ENCODE measurements at regions not wholly inside any gene's neighbourhood (a gene's known extent, or its start where the extent isn't known, plus 50 kb on each side); places are given as distances from the start of the nearest gene placed in this dataset.

DNA sequence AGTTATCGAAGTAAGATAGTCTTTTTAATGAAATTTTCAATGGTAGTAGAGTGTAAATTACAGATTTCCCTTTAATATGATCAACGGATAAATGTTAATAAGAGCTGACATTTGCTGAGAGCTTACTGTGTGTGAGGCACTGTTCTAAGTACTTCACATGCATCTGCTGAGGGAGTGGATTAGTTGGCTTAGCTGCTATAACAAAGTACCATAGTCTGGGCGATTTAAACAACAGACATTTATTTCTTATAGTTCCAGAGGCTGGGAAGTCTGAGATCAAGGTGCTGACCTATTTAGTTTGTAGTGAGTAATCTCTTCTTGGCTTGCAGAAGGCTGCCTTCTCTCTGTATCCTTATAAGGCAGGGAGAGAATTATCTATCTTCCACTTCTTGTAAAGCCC, 174.3 kb downstream of the CEP135 start:
- Mint-ChIP-seq H3K4me3 (no peak overlapping the region), H3K27me3 (ENCODE audit: insufficient read depth) (peaks cover 10% of the 10 kb centered on the region), H3K9me3 (no peaks in the 10 kb centered on the region), H3K4me1 (ENCODE audit: low read depth) (no peaks in the 10 kb centered on the region), H3K27ac (no peak overlapping the region), H3K36me3 (ENCODE audit: low read depth) (no peaks in the 10 kb centered on the region)
- no peak for DNase-seq (ENCODE audit: low spot score)
- intact Hi-C loops (cut with micrococcal nuclease): no loop called here

DNA sequence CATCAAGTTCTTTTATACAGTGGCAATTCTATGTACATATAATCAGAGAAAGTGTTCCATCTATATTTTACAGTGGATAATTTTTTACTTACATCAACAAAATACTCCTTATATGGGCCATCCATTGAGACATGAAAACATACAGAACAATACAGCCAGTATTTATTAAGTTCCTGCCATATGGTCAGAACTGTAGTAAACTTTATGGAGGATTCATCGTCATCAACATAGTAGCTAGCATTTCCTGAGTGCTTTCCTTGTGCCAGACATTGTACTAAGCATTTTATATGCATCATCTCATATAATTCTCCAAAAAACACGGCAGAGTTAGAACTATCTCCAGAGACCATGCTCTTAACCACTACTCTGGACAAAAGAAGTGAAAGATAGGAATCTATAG, 170.1 kb downstream of the CEP135 start:
- intact Hi-C loops (cut with micrococcal nuclease): no loop called here
- DNase-seq (ENCODE audit: low spot score): no peak
- H3K36me3 Mint-ChIP-seq (ENCODE audit: low read depth): no peaks in the 10 kb centered on the region
- no peak overlapping the region for H3K4me3 Mint-ChIP-seq
- no peaks in the 10 kb centered on the region for H3K9me3 Mint-ChIP-seq
- no peaks in the 10 kb centered on the region for H3K4me1 Mint-ChIP-seq (ENCODE audit: low read depth)
- peaks cover 6% of the 10 kb centered on the region for H3K27me3 Mint-ChIP-seq (ENCODE audit: insufficient read depth)
- no peak overlapping the region for H3K27ac Mint-ChIP-seq

DNA sequence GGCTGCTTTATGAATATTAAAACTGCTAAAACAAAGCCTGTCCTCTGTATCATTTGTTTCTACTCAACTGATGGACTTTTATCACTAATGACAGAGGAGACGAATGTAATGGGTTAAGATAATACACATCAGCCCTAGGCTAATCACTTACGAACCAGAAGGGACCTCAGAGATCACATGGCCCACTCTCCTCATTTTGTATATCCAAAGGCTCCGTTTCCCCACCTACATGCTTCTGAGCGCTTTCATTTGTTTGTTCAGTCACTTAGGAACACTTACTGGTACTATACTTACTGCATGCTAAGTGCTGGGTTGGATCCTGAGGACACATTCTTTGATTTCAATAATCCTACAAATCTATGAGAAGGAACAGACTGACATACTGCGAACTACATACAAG, 169.3 kb downstream of the CEP135 start:
- Mint-ChIP-seq H3K9me3 (no peaks in the 10 kb centered on the region), H3K27ac (no peak overlapping the region), H3K27me3 (ENCODE audit: insufficient read depth) (peaks cover 3% of the 10 kb centered on the region), H3K4me1 (ENCODE audit: low read depth) (no peaks in the 10 kb centered on the region), H3K36me3 (ENCODE audit: low read depth) (no peaks in the 10 kb centered on the region), H3K4me3 (no peak overlapping the region)
- no peak for DNase-seq (ENCODE audit: low spot score)
- intact Hi-C loops (cut with micrococcal nuclease): no loop called here

DNA sequence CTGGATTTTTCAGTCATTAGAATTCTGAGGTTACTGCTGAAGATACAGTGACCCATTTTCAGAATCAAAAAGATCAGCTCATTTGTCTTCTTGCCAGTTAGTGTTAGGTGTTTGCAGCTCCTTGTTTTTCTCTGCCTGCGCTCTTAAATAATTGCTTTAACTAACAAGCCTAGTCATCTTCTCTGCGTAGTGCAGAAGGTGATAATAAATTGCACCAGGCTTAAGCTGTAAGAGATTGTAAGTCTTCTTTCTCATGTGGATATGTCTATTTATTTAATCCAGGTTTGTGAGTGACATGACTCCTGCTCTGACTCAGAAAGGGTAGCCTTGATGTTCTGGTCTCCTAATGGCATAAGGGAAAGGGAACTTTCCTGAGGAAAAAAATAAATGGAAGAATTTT, 167.2 kb downstream of the CEP135 start:
- H3K4me1 Mint-ChIP-seq (ENCODE audit: low read depth): peaks cover 2% of the 10 kb centered on the region
- intact Hi-C loops (cut with micrococcal nuclease): no loop called here
- no peaks in the 10 kb centered on the region for H3K36me3 Mint-ChIP-seq (ENCODE audit: low read depth)
- H3K27me3 Mint-ChIP-seq (ENCODE audit: insufficient read depth): no peaks in the 10 kb centered on the region
- no peak overlapping the region for H3K27ac Mint-ChIP-seq
- no peak for DNase-seq (ENCODE audit: low spot score)
- no peak overlapping the region for H3K4me3 Mint-ChIP-seq
- no peaks in the 10 kb centered on the region for H3K9me3 Mint-ChIP-seq

DNA sequence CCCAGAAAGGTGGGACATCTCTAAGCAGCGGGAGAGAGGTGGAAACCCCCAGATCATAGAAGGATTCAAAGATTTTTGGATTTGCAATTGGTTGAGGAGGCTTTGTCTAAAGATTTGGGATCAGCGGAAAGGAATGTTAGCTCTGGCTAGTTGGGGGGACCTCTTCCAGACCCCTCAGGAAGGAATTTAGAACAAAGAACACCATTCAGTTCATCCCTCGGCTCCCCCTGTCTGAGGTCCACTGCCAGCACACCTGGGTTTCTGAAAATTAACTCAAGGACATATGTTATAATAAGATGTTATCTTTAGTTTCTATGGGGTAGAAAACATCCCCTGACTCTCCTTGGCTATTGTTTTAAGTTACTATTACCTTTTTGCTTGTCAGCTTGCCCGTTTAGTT, 163.6 kb downstream of the CEP135 start:
- no peak for DNase-seq (ENCODE audit: low spot score)
- no peak overlapping the region for H3K27ac Mint-ChIP-seq
- no peaks in the 10 kb centered on the region for H3K9me3 Mint-ChIP-seq
- H3K4me3 Mint-ChIP-seq: no peak overlapping the region
- H3K27me3 Mint-ChIP-seq (ENCODE audit: insufficient read depth): no peaks in the 10 kb centered on the region
- peaks cover 4% of the 10 kb centered on the region for H3K4me1 Mint-ChIP-seq (ENCODE audit: low read depth)
- no peaks in the 10 kb centered on the region for H3K36me3 Mint-ChIP-seq (ENCODE audit: low read depth)
- intact Hi-C loops (cut with micrococcal nuclease): no loop called here

DNA sequence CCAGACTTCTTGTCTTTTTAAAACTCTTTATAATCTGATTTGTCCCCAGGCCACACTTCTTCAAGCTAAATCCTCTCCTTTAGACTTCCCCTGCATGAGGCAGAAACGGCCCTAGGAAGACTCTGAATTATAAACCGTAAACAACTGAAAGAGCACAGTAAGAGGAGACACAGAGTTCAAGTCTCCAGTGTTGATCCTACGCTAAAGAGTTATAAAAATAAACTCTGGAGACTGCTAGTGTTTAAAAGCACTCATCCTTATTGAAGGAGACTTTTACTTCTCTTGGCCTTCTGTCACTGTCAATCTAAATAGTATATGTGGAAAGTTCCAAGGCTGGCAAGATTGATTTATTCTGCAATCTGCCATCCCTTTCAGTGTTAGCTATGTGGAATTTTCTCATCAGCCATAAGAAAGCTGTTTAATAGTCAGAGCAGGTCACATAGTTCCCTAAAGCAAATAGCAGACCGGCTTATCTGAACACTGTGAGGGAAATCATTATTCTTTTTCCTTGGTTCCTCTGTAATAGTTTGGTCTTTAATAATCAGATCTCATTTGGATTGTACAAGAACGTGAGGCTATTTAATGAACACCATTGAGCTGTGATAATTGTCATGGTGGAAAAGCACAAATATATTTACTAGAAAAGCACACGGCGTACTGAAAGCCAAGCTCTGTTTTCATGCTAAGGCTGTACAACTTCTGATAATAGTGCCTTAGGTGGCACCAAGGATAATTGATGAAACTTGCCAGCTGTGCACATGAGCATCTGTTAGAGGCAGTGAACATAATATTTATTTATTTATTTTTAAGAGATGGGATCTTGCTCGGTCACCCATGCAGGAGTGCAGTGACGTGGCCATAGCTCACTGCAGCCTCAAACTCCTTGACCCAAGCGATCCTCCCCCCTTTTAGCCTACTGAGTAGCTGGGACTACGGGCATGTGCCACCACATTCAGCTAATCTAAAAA, 157.7 kb downstream of the CEP135 start:
- intact Hi-C loops (cut with micrococcal nuclease): no loop called here
- no peaks in the 10 kb centered on the region for H3K36me3 Mint-ChIP-seq (ENCODE audit: low read depth)
- no peaks in the 10 kb centered on the region for H3K27me3 Mint-ChIP-seq (ENCODE audit: insufficient read depth)
- H3K4me3 Mint-ChIP-seq: no peak overlapping the region
- H3K4me1 Mint-ChIP-seq (ENCODE audit: low read depth): peaks cover 4% of the 10 kb centered on the region
- no peaks in the 10 kb centered on the region for H3K9me3 Mint-ChIP-seq
- no peak overlapping the region for H3K27ac Mint-ChIP-seq
- DNase-seq (ENCODE audit: low spot score): no peak

DNA sequence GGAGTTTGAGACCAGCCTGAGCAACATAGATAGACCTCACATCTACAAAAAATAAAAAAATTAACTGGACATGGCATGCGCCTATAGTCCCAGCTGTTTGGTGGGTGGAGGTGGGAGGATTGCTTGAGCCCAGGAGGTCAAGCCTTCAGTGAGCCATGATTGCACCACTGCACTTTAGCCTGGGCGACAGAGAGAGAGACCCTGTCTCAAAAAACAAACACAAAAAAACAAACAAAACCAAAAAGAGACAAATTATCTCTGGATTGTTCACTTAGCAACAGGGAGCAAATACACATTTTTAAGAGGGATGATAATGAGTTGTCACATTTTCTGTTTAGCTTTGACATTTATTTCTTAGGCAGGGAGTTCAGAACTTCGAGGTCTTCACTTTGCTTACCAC, 155.4 kb downstream of the CEP135 start:
- Mint-ChIP-seq H3K9me3 (no peaks in the 10 kb centered on the region), H3K4me1 (ENCODE audit: low read depth) (no peaks in the 10 kb centered on the region), H3K27ac (no peak overlapping the region), H3K27me3 (ENCODE audit: insufficient read depth) (no peaks in the 10 kb centered on the region), H3K4me3 (no peak overlapping the region), H3K36me3 (ENCODE audit: low read depth) (no peaks in the 10 kb centered on the region)
- intact Hi-C loops (cut with micrococcal nuclease): no loop called here
- no peak for DNase-seq (ENCODE audit: low spot score)

DNA sequence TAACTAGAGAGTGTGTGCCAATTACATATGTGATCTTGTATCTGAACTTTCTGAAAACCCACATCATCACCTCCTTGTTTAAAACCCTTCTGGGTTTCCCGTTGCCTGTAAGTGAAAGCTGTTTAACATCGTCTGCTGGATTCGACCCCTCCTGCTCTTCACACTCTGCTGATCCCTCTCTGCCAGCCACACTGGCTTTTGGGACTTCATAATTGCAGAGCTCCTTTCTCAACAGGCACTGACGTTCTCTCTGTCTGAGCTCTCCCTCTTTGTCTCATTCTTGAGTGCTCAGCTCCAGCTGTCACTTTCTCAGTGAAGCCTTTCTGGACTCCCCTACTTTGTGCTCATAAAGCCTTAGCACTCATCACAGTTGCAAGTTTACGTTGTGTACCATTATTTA, 153.9 kb downstream of the CEP135 start:
- intact Hi-C loops (cut with micrococcal nuclease): no loop called here
- Mint-ChIP-seq H3K36me3 (ENCODE audit: low read depth) (no peaks in the 10 kb centered on the region), H3K4me1 (ENCODE audit: low read depth) (no peaks in the 10 kb centered on the region), H3K4me3 (no peak overlapping the region), H3K27ac (no peak overlapping the region), H3K9me3 (no peaks in the 10 kb centered on the region), H3K27me3 (ENCODE audit: insufficient read depth) (no peaks in the 10 kb centered on the region)
- DNase-seq (ENCODE audit: low spot score): no peak

DNA sequence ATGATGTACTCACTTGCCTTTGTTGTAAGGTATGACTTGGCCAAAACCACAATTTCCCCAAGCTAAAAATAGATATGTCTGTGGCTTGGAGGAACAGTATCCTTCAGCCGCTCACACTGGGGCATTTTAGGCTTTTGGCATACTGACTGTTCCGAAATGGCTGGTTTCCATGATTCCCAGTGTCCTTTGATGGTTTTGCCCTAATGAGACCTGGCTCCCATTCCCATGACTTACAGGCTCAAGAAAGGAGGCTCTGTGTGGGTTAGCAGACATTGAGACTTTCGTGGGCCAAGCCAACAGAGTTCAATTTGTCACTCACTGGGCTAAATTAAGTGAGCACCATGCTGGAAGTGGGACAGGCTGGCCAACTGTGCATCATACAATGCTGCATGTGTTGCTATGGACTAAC, 150.6 kb downstream of the CEP135 start:
- Mint-ChIP-seq H3K27ac (no peak overlapping the region), H3K9me3 (no peaks in the 10 kb centered on the region), H3K4me3 (no peak overlapping the region), H3K36me3 (ENCODE audit: low read depth) (no peaks in the 10 kb centered on the region), H3K27me3 (ENCODE audit: insufficient read depth) (no peaks in the 10 kb centered on the region), H3K4me1 (ENCODE audit: low read depth) (no peaks in the 10 kb centered on the region)
- DNase-seq (ENCODE audit: low spot score): no peak
- intact Hi-C loops (cut with micrococcal nuclease): no loop called here

DNA sequence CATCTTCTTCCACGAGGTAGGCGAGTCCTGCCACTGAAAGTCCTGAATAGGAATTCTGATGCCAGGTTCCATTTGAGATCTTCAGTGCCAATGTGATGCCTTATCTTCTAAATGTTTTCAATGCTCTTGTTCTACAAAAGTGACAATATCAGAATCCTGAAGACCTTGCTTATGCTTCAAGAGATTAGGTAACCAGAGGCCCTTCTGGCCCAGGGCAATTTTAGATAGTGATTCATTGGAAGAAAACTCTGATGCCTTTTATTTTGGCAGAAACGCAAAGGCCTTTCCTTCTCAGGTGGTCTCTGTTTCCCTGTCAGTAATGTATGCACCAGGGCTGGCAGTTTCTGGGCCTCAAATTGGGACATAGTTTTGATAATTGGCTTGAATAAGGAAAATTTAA, 144.8 kb downstream of the CEP135 start:
- H3K27me3 Mint-ChIP-seq (ENCODE audit: insufficient read depth): no peaks in the 10 kb centered on the region
- no peaks in the 10 kb centered on the region for H3K4me1 Mint-ChIP-seq (ENCODE audit: low read depth)
- no peaks in the 10 kb centered on the region for H3K9me3 Mint-ChIP-seq
- no peak overlapping the region for H3K4me3 Mint-ChIP-seq
- no peaks in the 10 kb centered on the region for H3K36me3 Mint-ChIP-seq (ENCODE audit: low read depth)
- no peak for DNase-seq (ENCODE audit: low spot score)
- no peak overlapping the region for H3K27ac Mint-ChIP-seq
- intact Hi-C loops (cut with micrococcal nuclease): no loop called here

DNA sequence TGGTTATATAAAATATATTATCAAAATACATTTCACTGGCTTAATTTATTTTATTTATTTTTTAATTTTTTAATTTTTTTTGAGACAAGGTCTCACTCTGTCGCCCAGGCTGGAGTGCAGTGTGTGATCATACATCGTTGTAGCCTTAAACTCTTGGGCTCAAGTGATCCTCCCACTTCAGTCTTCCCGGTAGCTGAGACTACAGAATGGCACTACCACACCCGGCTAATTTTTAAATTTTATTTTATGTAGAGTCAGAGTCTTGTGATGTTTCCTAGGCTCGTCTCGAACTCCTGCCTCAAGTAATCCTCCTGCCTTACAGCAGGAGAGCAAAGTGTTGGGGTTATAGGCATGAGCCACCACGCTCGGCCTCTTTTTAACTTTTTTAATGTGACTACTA, 143.8 kb downstream of the CEP135 start:
- no peaks in the 10 kb centered on the region for H3K4me1 Mint-ChIP-seq (ENCODE audit: low read depth)
- H3K9me3 Mint-ChIP-seq: no peaks in the 10 kb centered on the region
- no peaks in the 10 kb centered on the region for H3K36me3 Mint-ChIP-seq (ENCODE audit: low read depth)
- no peak overlapping the region for H3K27ac Mint-ChIP-seq
- H3K4me3 Mint-ChIP-seq: no peak overlapping the region
- no peak for DNase-seq (ENCODE audit: low spot score)
- intact Hi-C loops (cut with micrococcal nuclease): no loop called here
- H3K27me3 Mint-ChIP-seq (ENCODE audit: insufficient read depth): no peaks in the 10 kb centered on the region

DNA sequence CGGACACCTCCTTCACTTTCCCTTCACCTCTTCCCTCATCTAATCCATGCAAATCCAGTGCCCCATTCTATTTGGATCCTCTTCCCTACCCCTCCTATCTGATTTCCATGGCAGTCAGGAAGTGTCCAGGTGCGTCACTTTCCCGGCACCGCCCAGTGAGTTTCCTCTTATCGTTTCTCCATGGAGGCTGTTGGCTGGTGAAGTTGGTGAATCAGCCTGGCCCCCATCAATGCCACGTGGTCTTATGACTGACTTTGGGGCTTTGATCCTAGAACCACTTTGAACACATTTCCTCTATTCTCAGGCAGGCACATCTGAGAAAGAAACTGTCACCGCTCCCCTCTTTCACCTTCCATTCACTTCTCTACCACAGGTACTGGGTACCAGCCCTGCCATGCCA, 137.8 kb downstream of the CEP135 start:
- H3K9me3 Mint-ChIP-seq: no peaks in the 10 kb centered on the region

DNA sequence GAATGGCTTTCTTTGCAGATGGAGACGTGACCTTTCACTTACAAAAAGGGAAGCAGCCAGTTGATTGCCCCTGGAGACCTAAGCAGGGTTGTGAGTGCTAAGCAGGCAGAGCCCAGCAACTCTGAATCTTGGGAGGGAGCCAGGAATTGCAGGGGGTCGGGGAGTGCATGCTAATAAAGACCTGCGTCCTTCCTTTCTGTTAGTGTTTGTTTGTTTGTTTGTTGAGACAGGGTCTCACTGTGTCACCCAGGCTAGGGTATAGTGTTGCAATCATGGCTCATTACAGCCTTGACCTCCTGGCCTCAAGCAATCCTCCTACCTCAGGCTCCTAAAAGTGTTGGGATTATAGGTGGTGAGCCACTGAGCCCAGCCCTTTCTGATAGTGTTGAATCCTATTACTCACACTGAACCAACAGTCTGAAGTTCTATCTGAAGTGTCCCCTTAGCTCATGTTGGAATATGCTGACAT, 137.4 kb downstream of the CEP135 start:
- no peaks in the 10 kb centered on the region for H3K9me3 Mint-ChIP-seq
- no peaks in the 10 kb centered on the region for H3K36me3 Mint-ChIP-seq (ENCODE audit: low read depth)
- H3K4me1 Mint-ChIP-seq (ENCODE audit: low read depth): no peaks in the 10 kb centered on the region
- peaks cover 5% of the 10 kb centered on the region for H3K27me3 Mint-ChIP-seq (ENCODE audit: insufficient read depth)
- DNase-seq (ENCODE audit: low spot score): no peak
- intact Hi-C loops (cut with micrococcal nuclease): no loop called here
- no peak overlapping the region for H3K4me3 Mint-ChIP-seq
- H3K27ac Mint-ChIP-seq: no peak overlapping the region

More for the DNA sequence above, 137.8 kb downstream of the CEP135 start:
- H3K36me3 Mint-ChIP-seq (ENCODE audit: low read depth): no peaks in the 10 kb centered on the region
- DNase-seq (ENCODE audit: low spot score): no peak
- H3K27me3 Mint-ChIP-seq (ENCODE audit: insufficient read depth): peaks cover 5% of the 10 kb centered on the region
- H3K27ac Mint-ChIP-seq: no peak overlapping the region
- H3K4me1 Mint-ChIP-seq (ENCODE audit: low read depth): no peaks in the 10 kb centered on the region
- intact Hi-C loops (cut with micrococcal nuclease): no loop called here
- no peak overlapping the region for H3K4me3 Mint-ChIP-seq

DNA sequence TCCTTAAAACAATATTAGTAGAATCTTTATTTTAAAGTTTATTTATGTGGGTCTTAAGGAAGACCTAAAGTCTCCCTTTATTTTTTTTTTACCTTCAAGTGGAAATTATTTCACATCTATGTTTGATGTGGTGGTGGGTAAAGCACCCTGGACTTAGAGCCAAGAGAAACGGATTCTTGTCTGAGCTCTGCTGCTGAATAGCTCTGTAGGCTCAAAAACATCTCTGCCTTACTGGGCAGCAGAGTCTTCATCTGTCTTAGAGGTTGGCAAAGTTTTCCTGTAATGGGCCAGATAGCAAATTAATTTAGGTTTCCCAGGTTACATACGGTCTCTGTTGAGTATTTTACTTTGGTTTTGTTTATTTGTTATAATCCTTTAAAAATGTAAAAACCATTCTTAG, 136.5 kb downstream of the CEP135 start:
- Mint-ChIP-seq H3K36me3 (ENCODE audit: low read depth) (no peaks in the 10 kb centered on the region), H3K27ac (no peak overlapping the region), H3K4me3 (no peak overlapping the region), H3K4me1 (ENCODE audit: low read depth) (no peaks in the 10 kb centered on the region), H3K9me3 (no peaks in the 10 kb centered on the region), H3K27me3 (ENCODE audit: insufficient read depth) (peaks cover 5% of the 10 kb centered on the region)
- intact Hi-C loops (cut with micrococcal nuclease): no loop called here
- DNase-seq (ENCODE audit: low spot score): no peak
